GM23248 (cell line): ENCODE measurements at regions not wholly inside any gene's neighbourhood (a gene's known extent, or its start where the extent isn't known, plus 50 kb on each side); places are given as distances from the start of the nearest gene placed in this dataset.

ENCODE experiments used
- DNase-seq: peaks from one replicate; pipeline ENCODE4 v3.0.0-alpha.2; 2015
- H2AFZ ChIP-seq: fragments of 200-600 bp; sonication (generic); 2 replicates; pipeline ENCODE4 v1.6.1; 2016; ENCODE audit warnings: antibody characterized with exemption
- H3F3A ChIP-seq: fragments of 200-600 bp; sonication (generic); 2 replicates; pipeline ENCODE4 v1.6.1; 2016; ENCODE audit warnings: mild to moderate bottlenecking, antibody characterized with exemption, mixed run types; ENCODE audit not compliant: insufficient read depth
- H3K27ac ChIP-seq: fragments of 200-600 bp; sonication (generic); 2 replicates; pipeline ENCODE4 v1.5.1; 2016; ENCODE audit warnings: mild to moderate bottlenecking
- H3K27me3 ChIP-seq: fragments of 200-600 bp; sonication (generic); replicated peaks from 2 replicates; pipeline ENCODE4 v1.6.1; 2016; ENCODE audit warnings: mild to moderate bottlenecking; ENCODE audit not compliant: insufficient read depth
- H3K36me3 ChIP-seq: fragments of 200-600 bp; sonication (generic); 2 replicates; pipeline ENCODE4 v1.6.1; 2016; ENCODE audit warnings: low read depth, mild to moderate bottlenecking
- H3K4me1 ChIP-seq: fragments of 200-600 bp; sonication (generic); 2 replicates; pipeline ENCODE4 v1.6.1; 2016; ENCODE audit warnings: mild to moderate bottlenecking; ENCODE audit not compliant: insufficient read depth
- H3K4me2 ChIP-seq: fragments of 200-600 bp; sonication (generic); one replicate; pipeline ENCODE4 v1.6.1; 2016; ENCODE audit warnings: mild to moderate bottlenecking; ENCODE audit not compliant: unreplicated experiment
- H3K4me3 ChIP-seq: fragments of 200-600 bp; sonication (generic); 2 replicates; pipeline ENCODE4 v1.5.1; 2016; ENCODE audit warnings: mild to moderate bottlenecking
- H3K79me2 ChIP-seq: fragments of 200-600 bp; sonication (generic); 2 replicates; pipeline ENCODE4 v1.6.1; 2016; ENCODE audit warnings: mild to moderate bottlenecking; ENCODE audit not compliant: insufficient read depth
- H3K9ac ChIP-seq: fragments of 200-600 bp; sonication (generic); 2 replicates; pipeline ENCODE4 v1.6.1; 2016; ENCODE audit warnings: mild to moderate bottlenecking
- H3K9me2 ChIP-seq: fragments of 200-600 bp; sonication (generic); 2 replicates; pipeline ENCODE4 v1.6.1; 2016; ENCODE audit warnings: mixed run types, mild to moderate bottlenecking, moderate library complexity; ENCODE audit not compliant: insufficient read depth
- H3K9me3 ChIP-seq: fragments of 200-600 bp; sonication (generic); one replicate; pipeline ENCODE4 v1.6.1; 2017; ENCODE audit warnings: low read depth
- H4K20me1 ChIP-seq: fragments of 200-600 bp; sonication (generic); 2 replicates; pipeline ENCODE4 v1.6.0; 2016; ENCODE audit not compliant: insufficient read depth
- EZH2 ChIP-seq: fragments of 200-600 bp; sonication (generic); IDR thresholded peaks from 2 replicates; pipeline ENCODE4 v1.6.1; 2018; ENCODE audit warnings: antibody characterized with exemption, mild to moderate bottlenecking; ENCODE audit not compliant: insufficient read depth, poor library complexity, severe bottlenecking
- EZH2phosphoT487 ChIP-seq: fragments of 200-600 bp; sonication (generic); IDR thresholded peaks from 2 replicates; pipeline ENCODE4 v1.6.1; 2018; ENCODE audit warnings: antibody characterized with exemption, moderate library complexity, mild to moderate bottlenecking, low read depth; ENCODE audit not compliant: insufficient read depth
- WGBS, 2 experiments: methylation state at CpG; one replicate each; pipeline ENCODE4 v1.1.6; 2015 to 2017; ENCODE audit warnings: low lambda C conversion rate in 2 of 2, low coverage in 1 of 2; ENCODE audit errors: missing lambda C conversion rate in 2 of 2; 5-methylcytosine and 5-hydroxymethylcytosine counted together
- in situ Hi-C: fragments of 300-500 bp; cut with MboI; formaldehyde crosslinking; loops from 2 replicates; pipeline ENCODE4 v1.15.0; 2020

DNA sequence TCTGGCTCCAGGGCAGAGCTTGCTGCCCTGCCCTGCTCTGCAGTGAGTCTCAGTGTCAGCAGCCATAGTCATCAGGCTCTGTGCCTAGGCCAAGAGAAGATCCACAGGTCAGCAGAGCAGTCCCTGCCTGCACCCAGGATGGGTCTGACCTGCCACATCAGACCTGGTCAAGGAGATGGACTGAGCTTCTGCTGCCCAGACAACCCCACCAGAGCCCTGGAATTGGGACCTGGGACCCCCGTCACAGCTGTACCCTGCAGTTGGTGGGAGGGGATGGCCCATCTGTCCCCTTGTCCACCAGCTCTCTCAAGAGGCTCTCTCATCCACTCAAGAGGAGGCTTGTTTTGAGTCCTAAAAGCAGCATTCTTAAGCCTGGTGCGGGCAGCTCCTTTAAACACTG, 142.6 kb downstream of the TFCP2L1 start:
- Histone ChIP-seq H2AFZ (no peak overlapping the region), H3F3A (no peaks in the 10 kb centered on the region), H3K4me2 (no peak overlapping the region), H3K27me3 (peaks cover 12% of the 10 kb centered on the region; the same call in 1 of the 2 replicates), H3K27ac (no peak overlapping the region), H3K36me3 (no peaks in the 10 kb centered on the region), H4K20me1 (no peaks in the 10 kb centered on the region), H3K9ac (no peak overlapping the region), H3K9me2 (no peaks in the 10 kb centered on the region), H3K9me3 (no peaks in the 10 kb centered on the region), H3K79me2 (no peaks in the 10 kb centered on the region), H3K4me3 (no peak overlapping the region), H3K4me1 (no peaks in the 10 kb centered on the region)
- in situ Hi-C loops: no loop called here
- TF ChIP-seq EZH2phosphoT487 (no peak), EZH2 (no peak)
- no peak for DNase-seq
- WGBS, 2 experiments: 39 to 51% methylated on average over 2 of the region's 2 CpGs

DNA sequence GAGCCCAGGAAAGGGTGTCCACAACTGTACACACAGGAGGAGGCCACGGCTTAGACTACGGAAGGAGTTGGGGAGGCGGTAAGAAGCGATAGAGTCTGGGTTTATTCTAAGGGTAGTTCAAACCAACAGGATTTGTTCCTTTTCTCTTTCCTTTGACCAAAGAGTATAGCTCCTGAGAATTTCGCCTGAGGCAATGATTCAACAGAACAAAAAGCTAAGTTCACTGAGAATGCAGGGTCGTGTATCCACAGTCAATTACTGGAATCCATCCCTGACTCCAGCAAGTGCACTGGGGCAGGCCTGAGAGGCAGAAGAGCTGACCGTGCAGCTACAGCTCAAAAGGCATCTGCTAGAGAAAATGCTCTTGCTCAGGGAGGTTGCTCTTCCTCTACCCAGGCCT, 140.9 kb downstream of the TFCP2L1 start:
- DNase-seq: no peak
- no peak overlapping the region for H3K9ac ChIP-seq
- H3K36me3 ChIP-seq: no peaks in the 10 kb centered on the region
- no peak overlapping the region for H2AFZ ChIP-seq
- H3K4me3 ChIP-seq: no peak overlapping the region
- H3K79me2 ChIP-seq: no peaks in the 10 kb centered on the region
- in situ Hi-C loops: no loop called here
- no peaks in the 10 kb centered on the region for H3K4me1 ChIP-seq
- WGBS, 2 experiments: 44 to 47% methylated on average over 7 of the region's 7 CpGs
- peaks cover 27% of the 10 kb centered on the region for H3K27me3 ChIP-seq
- no peaks in the 10 kb centered on the region for H3K9me2 ChIP-seq
- H3K9me3 ChIP-seq: no peaks in the 10 kb centered on the region
- no peaks in the 10 kb centered on the region for H4K20me1 ChIP-seq
- no peak for TF ChIP-seq EZH2phosphoT487
- no peak for TF ChIP-seq EZH2
- no peak overlapping the region for H3K27ac ChIP-seq
- no peaks in the 10 kb centered on the region for H3F3A ChIP-seq
- H3K4me2 ChIP-seq: no peak overlapping the region

DNA sequence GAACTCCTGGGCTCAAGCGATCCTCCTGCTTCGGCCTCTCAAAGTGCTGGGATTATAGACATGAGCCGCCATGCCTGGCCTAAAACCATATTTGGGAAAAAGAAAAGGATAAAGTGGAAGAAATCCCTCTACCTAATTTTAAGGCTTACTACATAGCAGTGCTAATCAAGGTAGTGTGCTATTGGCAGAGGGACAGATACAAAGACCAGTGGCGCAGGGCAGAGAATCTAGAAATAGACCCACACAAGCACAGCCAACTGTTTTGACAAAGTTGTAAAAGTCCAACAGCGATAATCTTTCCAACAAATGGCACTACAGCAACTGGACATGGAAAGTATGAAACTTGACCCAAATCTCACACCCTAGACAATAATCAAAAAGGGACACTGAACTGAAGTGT, 138.4 kb downstream of the TFCP2L1 start:
- no peak overlapping the region for H3K27ac ChIP-seq
- TF ChIP-seq EZH2 (no peak), EZH2phosphoT487 (no peak)
- no peaks in the 10 kb centered on the region for H3K4me1 ChIP-seq
- no peak for DNase-seq
- 48 to 60% methylated on average over 5 of the region's 5 CpGs for WGBS, 2 experiments
- H3K79me2 ChIP-seq: no peaks in the 10 kb centered on the region
- no peak overlapping the region for H3K4me2 ChIP-seq
- no peaks in the 10 kb centered on the region for H3K9me3 ChIP-seq
- H3K9ac ChIP-seq: no peak overlapping the region
- H4K20me1 ChIP-seq: no peaks in the 10 kb centered on the region
- H3K36me3 ChIP-seq: no peaks in the 10 kb centered on the region
- no peak overlapping the region for H3K4me3 ChIP-seq
- H3F3A ChIP-seq: no peaks in the 10 kb centered on the region
- peaks cover 29% of the 10 kb centered on the region for H3K27me3 ChIP-seq
- no peak overlapping the region for H2AFZ ChIP-seq
- in situ Hi-C loops: no loop called here
- H3K9me2 ChIP-seq: no peaks in the 10 kb centered on the region

DNA sequence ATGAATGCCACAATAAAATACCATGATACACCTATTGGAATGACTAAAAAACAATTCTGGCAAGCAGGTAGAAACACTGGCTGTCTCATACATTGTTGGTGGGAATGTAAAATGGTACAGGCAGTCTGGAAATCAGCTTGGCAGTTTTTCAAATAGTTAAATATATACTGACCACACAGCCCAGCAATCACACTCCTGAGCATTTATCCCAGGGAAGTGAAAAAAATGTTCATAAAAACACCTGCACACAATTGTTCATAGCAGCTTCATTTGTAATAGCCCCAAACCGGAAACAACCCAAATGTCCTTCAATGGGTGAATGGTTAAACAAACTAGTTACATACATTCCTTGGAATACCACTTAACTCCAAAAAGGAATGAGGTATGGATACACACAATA, 137.2 kb downstream of the TFCP2L1 start:
- Histone ChIP-seq H2AFZ (no peak overlapping the region), H3K36me3 (no peaks in the 10 kb centered on the region), H3K79me2 (no peaks in the 10 kb centered on the region), H4K20me1 (no peaks in the 10 kb centered on the region), H3K4me1 (no peaks in the 10 kb centered on the region), H3K9me3 (no peaks in the 10 kb centered on the region), H3K9me2 (no peaks in the 10 kb centered on the region), H3K4me2 (no peak overlapping the region), H3K27ac (no peak overlapping the region), H3K9ac (no peak overlapping the region), H3F3A (no peaks in the 10 kb centered on the region), H3K27me3 (peaks cover 38% of the 10 kb centered on the region), H3K4me3 (no peak overlapping the region)
- 42 to 58% methylated on average over 1 of the region's 1 CpG for WGBS, 2 experiments
- DNase-seq: no peak
- in situ Hi-C loops: no loop called here
- TF ChIP-seq EZH2 (no peak), EZH2phosphoT487 (no peak)

DNA sequence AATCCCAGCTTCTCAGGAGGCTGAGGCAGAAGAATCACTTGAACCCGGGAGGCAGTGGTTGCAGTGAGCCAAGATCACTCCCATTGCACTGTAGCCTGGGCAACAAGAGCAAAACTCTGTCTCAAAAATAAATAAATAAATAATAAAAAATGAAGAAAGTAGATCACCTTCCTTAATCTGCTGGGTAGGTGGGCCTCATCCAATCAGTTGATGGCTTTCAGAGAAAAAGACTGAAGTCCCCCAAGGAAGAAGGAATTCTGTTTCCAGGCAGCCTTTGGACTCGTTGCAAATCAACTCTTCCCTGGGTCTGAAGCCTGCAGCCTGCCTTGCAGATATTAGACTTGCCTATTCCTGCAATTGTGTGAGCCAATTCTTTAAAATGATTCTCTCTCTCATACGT, 136.5 kb downstream of the TFCP2L1 start:
- H3K4me2 ChIP-seq: no peak overlapping the region
- DNase-seq: no peak
- H3K36me3 ChIP-seq: no peaks in the 10 kb centered on the region
- no peaks in the 10 kb centered on the region for H3K79me2 ChIP-seq
- H3K9ac ChIP-seq: no peak overlapping the region
- no peaks in the 10 kb centered on the region for H3F3A ChIP-seq
- TF ChIP-seq EZH2phosphoT487 (no peak), EZH2 (no peak)
- in situ Hi-C loops: no loop called here
- peaks cover 38% of the 10 kb centered on the region for H3K27me3 ChIP-seq
- H2AFZ ChIP-seq: no peak overlapping the region
- no peak overlapping the region for H3K4me3 ChIP-seq
- no peaks in the 10 kb centered on the region for H3K9me2 ChIP-seq
- H3K27ac ChIP-seq: no peak overlapping the region
- H3K9me3 ChIP-seq: no peaks in the 10 kb centered on the region
- 13 to 24% methylated on average over 3 of the region's 3 CpGs for WGBS, 2 experiments
- no peaks in the 10 kb centered on the region for H3K4me1 ChIP-seq
- H4K20me1 ChIP-seq: no peaks in the 10 kb centered on the region
